ENCODE measurements at regions not wholly inside any gene's neighbourhood (a gene's known extent, or its start where the extent isn't known, plus 50 kb on each side); places are given as distances from the start of the nearest gene placed in this dataset.

GRCh38 chr1:96998466-96998865, 276.9 kb downstream of the PTBP2 start:
- DNase-seq: no peak

DNA sequence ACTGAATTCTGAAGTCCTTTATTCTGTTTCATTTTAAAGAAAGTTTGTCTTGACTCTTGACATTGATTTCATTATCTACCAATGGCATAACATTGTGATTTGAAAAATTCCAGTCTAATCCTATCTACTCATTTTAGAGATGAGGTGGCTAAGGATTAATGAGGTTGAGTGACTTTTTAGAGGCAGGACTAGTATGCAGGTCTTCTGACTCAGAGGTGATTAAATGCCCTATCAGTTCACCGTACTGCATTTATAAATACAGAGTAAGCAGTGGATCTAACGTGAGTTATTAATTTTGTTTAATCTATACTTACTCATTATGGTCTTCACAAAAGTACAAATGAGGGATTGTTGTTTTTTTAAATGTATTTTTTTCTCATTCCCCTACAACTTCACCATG, 277.6 kb downstream of the PTBP2 start:
- DNase-seq: no peak

DNA sequence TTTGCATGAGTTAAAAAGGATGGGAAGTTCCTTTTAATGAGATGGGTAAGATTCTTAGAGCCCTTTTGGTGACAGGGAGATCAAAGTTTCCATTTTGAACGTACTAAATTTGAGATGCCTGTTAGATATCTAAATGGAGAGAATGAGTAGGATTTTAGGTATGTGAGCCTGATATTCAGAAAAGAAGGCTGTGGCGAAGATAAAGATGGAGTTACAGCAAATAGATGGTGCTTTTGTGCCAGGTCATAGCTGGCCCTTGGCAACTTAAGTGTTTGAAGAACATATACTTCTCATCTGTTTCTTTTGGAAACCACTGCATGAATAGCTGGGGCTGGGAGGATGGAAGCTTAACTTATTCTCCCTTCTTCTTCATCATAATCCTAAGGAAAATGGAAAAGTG, 282.5 kb downstream of the PTBP2 start:
- no peak for DNase-seq

DNA sequence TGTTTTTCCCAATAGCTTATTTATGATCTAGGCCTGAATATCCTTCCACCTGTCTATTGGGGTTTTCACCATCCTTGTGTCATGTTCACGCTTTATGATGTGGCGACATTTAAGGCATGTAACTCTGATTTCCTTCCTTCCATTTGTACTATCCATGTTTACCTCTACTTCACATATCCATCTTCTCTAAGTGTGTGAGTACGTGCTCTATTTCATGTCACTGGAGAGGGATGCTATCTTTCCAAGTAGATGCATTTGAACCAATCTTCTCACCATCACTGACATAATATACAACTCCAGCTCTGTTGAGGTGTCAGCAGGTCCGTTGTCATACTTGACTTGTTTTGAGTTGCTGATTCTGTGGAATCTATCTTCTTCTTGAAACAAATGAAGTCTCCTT, 283.2 kb downstream of the PTBP2 start:
- DNase-seq: no peak

GRCh38 chr1:97006044-97006661, 284.6 kb downstream of the PTBP2 start:
- no peak for DNase-seq

DNA sequence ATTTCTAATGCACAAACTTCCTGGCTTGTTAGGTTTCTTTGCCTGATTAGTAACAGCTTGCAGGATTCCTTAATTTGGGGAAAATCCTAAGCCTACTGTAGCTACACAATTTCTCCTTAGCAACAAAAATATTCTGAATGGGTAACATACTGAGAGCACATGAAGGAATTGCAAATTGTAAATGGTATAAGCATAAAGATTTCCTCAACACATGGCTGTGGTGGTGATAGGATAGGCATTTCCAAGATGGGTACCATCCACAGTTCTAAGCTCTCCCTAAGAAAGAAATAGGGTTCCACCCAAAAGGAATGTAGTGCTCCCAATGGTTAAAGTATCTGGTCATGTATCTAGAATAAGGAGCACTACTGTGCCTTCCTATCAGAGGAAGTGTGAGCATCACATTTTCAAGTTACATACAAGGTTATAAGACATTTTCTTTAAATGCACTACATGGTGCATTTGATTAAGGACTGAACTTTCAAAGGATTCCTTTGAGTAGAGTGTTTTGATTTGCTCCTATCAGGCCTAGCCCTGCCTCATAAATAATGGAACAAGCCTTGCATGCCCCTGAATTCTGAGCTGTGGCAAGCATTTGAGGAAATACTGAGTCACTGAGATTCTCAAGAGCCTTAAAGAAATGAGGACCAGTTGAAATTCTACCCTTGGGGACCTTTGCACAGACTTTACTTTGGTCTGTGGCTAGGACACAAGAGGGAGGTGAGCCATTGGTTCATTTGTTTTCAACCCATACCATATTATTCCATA, 286.4 kb downstream of the PTBP2 start:
- no peak for DNase-seq

GRCh38 chr1:97010566-97011264, 289.1 kb downstream of the PTBP2 start:
- DNase-seq: no peak

DNA sequence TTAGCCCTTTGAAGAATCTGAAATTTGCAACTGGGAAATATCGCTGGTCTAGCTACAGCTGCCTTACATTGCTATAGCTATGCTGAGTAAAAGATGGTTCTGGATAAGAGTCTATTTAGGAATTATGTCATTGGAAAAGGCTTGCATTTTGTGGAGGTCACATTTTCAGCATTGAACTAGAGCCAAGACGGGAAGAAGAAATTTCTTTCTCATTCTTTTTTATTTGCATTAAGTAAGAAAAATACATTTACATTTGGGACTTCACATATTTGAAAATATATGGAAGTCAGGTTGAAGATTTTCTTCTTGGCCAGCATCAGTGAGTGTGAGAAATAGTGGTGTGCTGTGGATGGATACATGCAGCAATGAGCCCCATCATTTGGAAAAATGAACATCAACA, 291.6 kb downstream of the PTBP2 start:
- DNase-seq: no peak

DNA sequence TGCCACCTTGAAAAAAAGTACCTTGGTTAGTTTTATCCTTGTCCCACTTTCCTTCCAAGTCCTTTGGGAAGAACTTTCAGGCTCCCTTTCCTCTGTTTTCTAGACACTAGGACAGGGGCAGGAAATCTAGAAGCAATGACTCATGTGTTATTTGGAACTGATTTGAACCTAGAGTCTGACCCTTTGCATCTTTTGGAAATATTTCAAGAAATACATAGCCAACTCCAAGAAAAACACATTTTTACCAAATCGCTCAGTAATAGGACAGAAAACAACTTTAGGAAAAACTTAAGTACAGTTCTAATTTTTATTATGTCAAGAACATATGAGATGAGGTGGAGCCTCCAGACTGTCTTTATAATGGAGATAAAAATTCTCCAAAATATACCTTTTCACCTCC, 292.4 kb downstream of the PTBP2 start:
- DNase-seq: no peak

DNA sequence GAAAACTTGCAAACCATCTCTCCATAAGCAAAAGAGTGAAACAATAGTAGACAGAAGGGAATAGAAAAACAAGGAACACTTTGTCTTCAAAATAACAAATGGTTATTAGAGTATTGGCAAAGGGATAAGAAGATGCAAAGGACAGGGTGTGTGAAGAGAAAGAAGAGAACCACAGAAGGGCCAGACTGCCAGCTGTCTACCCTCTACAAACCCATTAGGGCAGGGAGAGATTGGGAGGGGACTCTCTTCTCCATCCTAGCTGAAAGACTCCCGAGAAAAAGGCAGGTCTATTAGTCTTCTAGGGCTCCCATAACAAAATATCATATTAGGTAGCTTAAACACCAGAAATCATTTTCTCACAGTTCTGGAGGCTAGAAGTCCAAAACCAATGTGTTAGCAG, 292.8 kb downstream of the PTBP2 start:
- DNase-seq: no peak

DNA sequence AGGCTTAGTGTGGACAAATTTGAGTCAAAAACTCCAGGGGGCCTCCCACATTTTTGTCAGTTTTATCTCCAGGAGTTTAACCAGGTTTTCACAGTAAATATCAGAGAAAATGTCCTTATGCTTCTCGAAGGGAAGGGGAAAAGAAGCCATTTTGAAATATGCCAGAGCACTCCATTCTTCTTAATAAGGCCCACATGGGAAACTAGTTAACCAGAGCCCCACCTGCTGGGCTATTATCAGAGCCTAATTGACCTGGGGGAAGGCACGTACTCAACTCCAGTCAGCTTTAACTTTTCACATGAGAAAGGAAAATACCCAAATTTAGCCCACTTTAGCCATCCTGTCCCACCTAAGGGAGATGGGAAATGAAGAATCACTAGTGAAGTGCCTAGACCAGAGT, 296.3 kb downstream of the PTBP2 start:
- peak in 1 of 2 experiments; percentile 11 for DNase-seq

Measured in NCI-H526 (cell line).